ENCODE measurements at regions not wholly inside any gene's neighbourhood (a gene's known extent, or its start where the extent isn't known, plus 50 kb on each side); places are given as distances from the start of the nearest gene placed in this dataset.

GRCh38 chr7:81574723-81575326 is 195.0 kb downstream of the HGF start:
- H4K20me1 ChIP-seq (ENCODE audit: insufficient read depth, low read length, poor library complexity, severe bottlenecking): no peaks in the 10 kb centered on the region
- no peaks in the 10 kb centered on the region for H3K27me3 ChIP-seq (ENCODE audit: insufficient read depth, low read length, poor library complexity, severe bottlenecking)
- H3K4me3 ChIP-seq (ENCODE audit: low read length, poor library complexity, severe bottlenecking): no peak overlapping the region
- no peaks in the 10 kb centered on the region for H3K36me3 ChIP-seq (ENCODE audit: insufficient read depth, low read length)
- no peaks in the 10 kb centered on the region for H3K9me2 ChIP-seq (replicated peaks; ENCODE audit: low read depth, low read length)
- H3K4me2 ChIP-seq (ENCODE audit: low read depth, low read length, poor library complexity, severe bottlenecking): no peak overlapping the region
- no peak overlapping the region for H3K9ac ChIP-seq (ENCODE audit: low read depth, low read length, poor library complexity, severe bottlenecking)
- no peak overlapping the region for H2AFZ ChIP-seq (ENCODE audit: low read length)
- no peaks in the 10 kb centered on the region for H3K9me3 ChIP-seq (ENCODE audit: insufficient read depth, low read depth, low read length)
- TF ChIP-seq CTCF (conservative IDR thresholded peaks at IDR 0.05; ENCODE audit: low read length) (no peak), EZH2phosphoT487 (IDR thresholded peaks at IDR 0.05; ENCODE audit: borderline replicate concordance) (no peak)
- no peaks in the 10 kb centered on the region for H3F3A ChIP-seq (ENCODE audit: low read depth)
- H3K79me2 ChIP-seq (ENCODE audit: insufficient read depth, low read length): no peaks in the 10 kb centered on the region
- H3K4me1 ChIP-seq (ENCODE audit: insufficient read depth, low read length, poor library complexity, severe bottlenecking): no peaks in the 10 kb centered on the region

GRCh38 chr7:81573932-81574331 is 195.9 kb downstream of the HGF start:
- Histone ChIP-seq H3K4me3 (ENCODE audit: low read length, poor library complexity, severe bottlenecking) (no peak overlapping the region), H3K9me3 (ENCODE audit: insufficient read depth, low read depth, low read length) (no peaks in the 10 kb centered on the region), H4K20me1 (ENCODE audit: insufficient read depth, low read length, poor library complexity, severe bottlenecking) (no peaks in the 10 kb centered on the region), H3K79me2 (ENCODE audit: insufficient read depth, low read length) (no peaks in the 10 kb centered on the region), H3K4me2 (ENCODE audit: low read depth, low read length, poor library complexity, severe bottlenecking) (no peak overlapping the region), H3K27me3 (ENCODE audit: insufficient read depth, low read length, poor library complexity, severe bottlenecking) (no peaks in the 10 kb centered on the region), H3K9ac (ENCODE audit: low read depth, low read length, poor library complexity, severe bottlenecking) (no peak overlapping the region), H3F3A (ENCODE audit: low read depth) (no peaks in the 10 kb centered on the region), H3K4me1 (ENCODE audit: insufficient read depth, low read length, poor library complexity, severe bottlenecking) (no peaks in the 10 kb centered on the region), H3K9me2 (replicated peaks; ENCODE audit: low read depth, low read length) (no peaks in the 10 kb centered on the region), H2AFZ (ENCODE audit: low read length) (no peak overlapping the region), H3K36me3 (ENCODE audit: insufficient read depth, low read length) (no peaks in the 10 kb centered on the region)
- TF ChIP-seq CTCF (conservative IDR thresholded peaks at IDR 0.05; ENCODE audit: low read length) (no peak), EZH2phosphoT487 (IDR thresholded peaks at IDR 0.05; ENCODE audit: borderline replicate concordance) (no peak)

- no peak for TF ChIP-seq EZH2phosphoT487 (IDR thresholded peaks at IDR 0.05; ENCODE audit: borderline replicate concordance)
- no peak for TF ChIP-seq CTCF (conservative IDR thresholded peaks at IDR 0.05; ENCODE audit: low read length)
- Histone ChIP-seq H3K9me3 (ENCODE audit: insufficient read depth, low read depth, low read length) (no peaks in the 10 kb centered on the region), H3K9ac (ENCODE audit: low read depth, low read length, poor library complexity, severe bottlenecking) (no peak overlapping the region), H3K4me3 (ENCODE audit: low read length, poor library complexity, severe bottlenecking) (no peak overlapping the region), H3K4me1 (ENCODE audit: insufficient read depth, low read length, poor library complexity, severe bottlenecking) (no peaks in the 10 kb centered on the region), H3K27me3 (ENCODE audit: insufficient read depth, low read length, poor library complexity, severe bottlenecking) (no peaks in the 10 kb centered on the region), H3K4me2 (ENCODE audit: low read depth, low read length, poor library complexity, severe bottlenecking) (no peak overlapping the region), H3F3A (ENCODE audit: low read depth) (no peaks in the 10 kb centered on the region), H2AFZ (ENCODE audit: low read length) (no peak overlapping the region), H3K36me3 (ENCODE audit: insufficient read depth, low read length) (no peaks in the 10 kb centered on the region), H3K9me2 (replicated peaks; ENCODE audit: low read depth, low read length) (no peaks in the 10 kb centered on the region), H3K79me2 (ENCODE audit: insufficient read depth, low read length) (no peaks in the 10 kb centered on the region), H4K20me1 (ENCODE audit: insufficient read depth, low read length, poor library complexity, severe bottlenecking) (no peaks in the 10 kb centered on the region)
Observed at GRCh38 chr7:81573128-81573527, 196.7 kb downstream of the HGF start.
